Pons (tissue), 1 donor: ENCODE measurements at regions not wholly inside any gene's neighbourhood (a gene's known extent, or its start where the extent isn't known, plus 50 kb on each side); places are given as distances from the start of the nearest gene placed in this dataset.
"Not testable (repeated sequence)": the region's sequence is repeated elsewhere in the genome, so short reads cannot be mapped to it uniquely, and the experiment has no call there.

ENCODE experiments used
- DNase-seq: peaks from one replicate; pipeline ENCODE4 v3.0.0-alpha.2; 2016; ENCODE audit warnings: low spot score

DNA sequence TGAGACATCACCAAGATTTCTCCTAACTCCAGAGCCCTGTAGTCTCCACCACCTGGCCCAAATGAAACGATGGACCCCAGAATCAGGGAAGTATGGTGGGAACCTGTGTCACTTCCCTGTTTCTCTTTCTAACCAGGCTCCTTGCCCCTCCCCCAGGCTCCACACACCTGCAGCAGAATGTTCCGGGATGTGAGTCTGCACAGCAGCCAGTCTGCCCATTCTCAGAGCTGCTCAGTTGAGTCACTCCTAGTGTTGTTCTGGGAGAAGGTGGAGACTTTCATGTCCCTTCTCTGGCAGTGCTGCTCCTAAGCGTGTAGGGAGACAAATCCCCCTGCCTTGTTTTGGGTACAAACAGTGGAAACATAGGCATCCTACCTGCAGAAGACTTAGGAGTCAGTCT lies 76.0 kb upstream of the XPA start:
- DNase-seq = no peak

DNA sequence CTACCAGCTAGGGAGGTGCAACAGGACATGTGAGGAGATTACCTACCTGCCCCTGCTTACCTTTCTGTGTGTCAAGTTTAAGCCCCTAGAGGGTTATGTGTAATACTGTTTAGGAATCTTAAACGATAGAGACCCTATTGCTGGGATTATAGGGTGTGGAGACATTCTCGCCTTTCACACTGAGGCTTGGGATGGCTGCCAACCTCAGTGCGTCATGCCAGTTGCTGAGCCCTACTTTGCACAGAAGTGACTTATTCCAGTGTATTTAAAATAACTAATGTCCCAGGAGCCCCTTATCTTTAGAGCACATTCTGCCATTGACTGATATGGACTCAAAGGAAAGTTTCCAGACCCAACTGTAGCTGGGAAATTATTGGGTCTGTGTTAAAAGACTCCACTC lies 76.6 kb upstream of the XPA start:
- DNase-seq = no peak

DNA sequence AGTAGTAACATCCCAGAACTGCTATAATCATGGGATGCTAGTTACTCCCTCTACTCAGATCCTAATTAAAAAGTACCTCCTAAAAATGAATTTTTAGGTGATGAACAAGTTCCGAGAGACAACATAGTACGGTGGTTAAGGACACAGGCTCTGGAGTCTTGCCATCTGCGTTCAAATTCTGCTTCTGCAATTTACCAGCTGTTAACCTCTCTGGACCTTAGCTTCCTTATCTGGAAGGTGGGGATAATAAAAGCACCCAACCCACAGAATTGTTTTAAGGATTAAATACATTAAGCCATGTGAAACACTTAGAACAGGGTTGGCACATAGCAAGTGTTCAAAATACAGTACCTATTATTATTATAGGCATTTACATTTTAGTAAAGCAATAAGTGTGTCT lies 77.5 kb upstream of the XPA start:
- DNase-seq = no peak

DNA sequence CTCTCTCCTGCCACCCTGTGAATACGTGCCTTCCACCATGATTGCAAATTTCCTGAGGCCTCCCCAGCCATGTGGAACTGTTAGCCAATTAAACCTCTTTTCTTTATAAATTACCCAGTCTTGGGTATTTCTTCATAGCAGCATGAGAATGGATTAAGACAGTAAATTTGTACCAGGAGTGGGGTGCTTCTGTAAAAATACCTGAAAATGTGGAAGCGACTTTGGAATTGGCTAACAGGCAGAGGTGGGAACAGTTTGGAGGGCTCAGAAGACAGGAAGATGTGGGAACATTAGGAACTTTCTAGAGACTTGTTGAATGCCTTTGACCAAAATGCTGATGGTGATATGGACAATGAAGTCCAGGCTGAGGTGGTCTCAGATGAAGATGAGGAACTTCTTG lies 74.3 kb upstream of the FOXE1 start:
- not testable (repeated sequence) for DNase-seq

DNA sequence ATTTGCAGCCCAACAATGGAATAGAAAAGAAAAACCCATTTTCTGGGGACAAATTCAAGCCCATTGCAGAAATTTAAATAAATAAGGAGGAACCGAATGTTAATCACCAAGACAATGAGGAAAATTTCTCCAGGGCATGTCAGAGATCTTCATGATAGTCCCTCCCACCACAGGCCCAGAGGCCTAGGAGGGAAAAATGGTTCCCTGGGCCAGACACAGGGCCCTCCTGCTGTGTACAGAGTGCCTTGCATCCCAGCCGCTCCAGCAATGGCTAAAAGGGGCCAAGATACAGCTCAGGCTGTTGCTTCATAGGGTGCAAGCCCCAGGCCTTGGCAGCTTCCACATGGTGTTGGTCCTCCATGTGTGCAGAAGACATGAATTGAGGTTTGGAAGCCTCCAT lies 73.4 kb upstream of the FOXE1 start:
- DNase-seq = no peak

DNA sequence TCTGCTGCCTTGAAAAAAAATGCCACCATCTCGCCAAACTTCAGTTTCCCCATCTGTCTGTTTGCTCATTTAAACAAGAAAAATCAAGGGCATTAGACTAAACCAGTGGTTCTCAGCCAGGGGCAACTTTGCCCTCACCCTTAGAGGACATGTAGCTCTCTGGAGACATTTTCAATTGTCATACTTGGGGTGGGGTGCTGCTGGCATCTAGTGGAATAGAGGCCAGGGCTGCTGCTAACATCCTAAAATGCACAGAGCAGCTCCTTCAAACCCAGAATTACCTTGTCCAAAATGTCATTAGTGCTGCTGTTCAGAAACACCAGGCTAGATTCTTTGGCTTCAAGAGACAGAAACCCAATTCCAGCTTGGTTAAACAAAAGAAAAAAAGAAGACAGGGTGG lies 71.1 kb upstream of the FOXE1 start:
- no peak for DNase-seq

DNA sequence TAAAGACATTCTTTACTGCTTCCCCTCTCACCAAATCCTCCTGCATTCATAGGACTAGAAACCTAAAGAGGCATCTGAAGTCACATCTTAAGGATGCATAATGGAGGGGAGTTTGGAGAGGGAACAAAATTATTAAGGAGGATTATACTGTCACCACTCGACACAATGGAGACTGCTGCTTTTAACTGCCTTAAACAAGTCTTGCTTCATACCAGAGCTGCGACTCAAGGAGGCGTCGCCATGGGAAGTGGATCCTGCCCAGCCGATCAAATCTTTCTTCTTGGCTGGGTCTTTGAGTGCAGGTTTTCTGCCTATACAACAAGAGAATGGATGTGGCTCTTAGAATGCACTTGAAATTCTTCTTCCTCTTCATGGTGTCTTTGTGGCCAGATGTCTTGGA lies 66.7 kb upstream of the FOXE1 start:
- DNase-seq = no peak

DNA sequence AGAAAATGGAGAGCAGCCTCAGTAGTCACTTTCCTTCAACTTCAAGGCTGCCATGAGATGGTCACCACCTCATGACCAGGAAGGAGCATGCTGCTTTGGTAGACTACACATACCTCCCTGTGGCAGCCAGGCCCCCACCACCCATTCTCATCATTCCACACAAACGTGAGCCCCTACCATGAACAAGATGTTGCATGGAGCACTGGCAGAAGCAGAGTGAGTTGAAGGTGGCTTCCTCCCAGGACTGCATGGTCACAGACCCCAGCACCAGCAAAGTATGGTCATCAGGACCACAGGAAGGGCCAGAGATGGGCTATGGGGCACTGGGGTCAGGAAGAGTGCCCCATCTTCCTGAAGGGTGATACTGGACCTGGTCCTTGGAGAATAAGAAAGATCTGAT lies 65.5 kb upstream of the FOXE1 start:
- DNase-seq = no peak

DNA sequence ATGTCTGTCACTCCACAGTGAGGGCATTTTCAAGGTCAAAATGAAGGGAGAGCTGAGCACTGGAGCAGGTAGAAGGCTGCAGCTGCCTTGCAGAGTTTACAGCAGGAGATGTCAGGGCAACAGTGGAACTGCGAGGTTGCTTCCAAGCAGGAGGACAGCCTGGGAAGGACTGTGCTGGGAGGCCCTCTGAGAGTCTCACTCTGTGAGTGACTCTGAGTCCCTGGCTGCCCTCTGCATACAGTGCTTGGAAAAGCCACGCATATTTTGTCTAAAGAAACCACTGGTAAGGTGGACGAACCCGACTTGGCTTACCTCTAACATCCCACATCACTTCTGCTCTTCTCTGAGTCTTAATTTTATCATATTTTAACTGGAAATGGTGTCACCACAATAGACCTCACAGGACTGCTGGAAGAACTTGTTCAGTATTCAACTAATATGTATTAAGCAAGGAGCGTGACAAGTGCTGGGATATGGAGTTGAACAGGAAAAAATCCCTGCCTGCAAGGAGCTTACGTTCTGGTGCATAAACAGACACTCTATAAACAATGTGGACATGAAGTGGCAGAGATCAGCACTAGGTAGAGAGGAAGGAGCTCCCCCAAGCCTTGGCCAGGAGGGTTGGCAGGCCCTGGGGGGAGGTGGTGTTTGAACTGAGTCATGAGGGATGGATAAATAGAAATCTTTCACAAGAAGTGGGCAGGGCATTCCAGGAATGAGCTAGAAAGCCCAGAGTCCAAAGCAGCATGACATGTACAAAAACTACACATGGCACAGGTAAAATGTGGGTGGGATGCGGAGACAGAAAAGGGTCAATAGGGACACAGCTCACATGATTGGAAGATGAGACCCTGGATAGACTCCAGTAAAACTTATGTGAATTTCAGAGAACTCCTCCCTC lies 64.0 kb upstream of the FOXE1 start:
- DNase-seq = no peak

DNA sequence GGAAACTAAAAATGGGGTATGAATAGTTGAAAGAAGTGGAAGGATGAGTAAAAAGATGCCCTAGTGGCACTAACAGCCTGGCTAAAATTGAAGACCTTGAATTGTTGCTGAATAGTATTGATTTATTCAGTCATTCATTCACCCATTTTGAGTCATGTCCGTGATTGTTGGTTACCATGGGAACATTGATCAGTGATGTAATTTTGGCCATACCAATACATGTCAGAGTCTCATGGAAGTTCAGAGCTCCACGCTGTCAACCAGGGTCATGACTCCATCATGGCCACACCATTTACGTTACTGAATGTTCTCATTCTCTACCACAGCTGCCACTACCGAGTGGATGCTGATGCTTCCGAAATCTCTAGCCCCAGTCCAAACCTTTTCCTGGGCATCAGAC lies 62.5 kb upstream of the FOXE1 start:
- no peak for DNase-seq

DNA sequence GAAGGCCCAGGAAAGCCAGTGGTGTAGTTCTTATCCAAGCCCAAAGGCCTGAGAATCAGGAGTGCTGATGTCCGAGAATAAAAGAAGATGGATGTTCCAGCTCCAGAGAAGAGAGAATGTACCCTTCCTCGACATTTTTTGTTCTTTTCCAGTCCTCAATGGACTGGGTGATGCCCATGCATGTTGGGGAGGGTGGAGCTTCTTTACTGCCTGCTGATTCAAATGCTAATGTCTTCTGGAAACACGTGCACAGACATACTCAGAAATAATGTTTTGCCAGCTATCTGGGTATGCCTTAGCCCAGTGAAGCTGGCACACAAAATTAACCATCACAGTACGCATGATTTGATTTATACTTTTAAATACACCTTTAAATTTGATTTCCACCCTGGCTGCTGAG lies 61.5 kb upstream of the FOXE1 start:
- DNase-seq = no peak

DNA sequence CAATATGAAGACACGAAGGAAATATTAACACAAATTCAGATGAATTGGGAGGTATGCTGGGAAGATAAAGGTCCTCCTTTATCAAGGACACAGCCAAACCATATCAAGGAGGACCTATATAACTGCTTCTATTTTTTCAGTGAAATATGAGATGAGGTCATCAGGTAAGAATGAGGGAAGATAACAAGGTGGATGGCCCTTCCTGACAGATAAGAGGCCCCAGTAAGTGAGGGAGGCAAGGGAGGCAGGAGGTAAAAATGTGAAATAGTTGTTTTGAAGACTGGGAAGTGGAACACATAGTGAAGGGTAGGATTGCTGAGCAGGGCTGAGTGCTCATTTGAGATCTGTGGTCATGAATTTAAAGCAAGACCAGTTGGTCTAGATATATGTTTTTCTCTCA lies 60.0 kb upstream of the FOXE1 start:
- DNase-seq = no peak

DNA sequence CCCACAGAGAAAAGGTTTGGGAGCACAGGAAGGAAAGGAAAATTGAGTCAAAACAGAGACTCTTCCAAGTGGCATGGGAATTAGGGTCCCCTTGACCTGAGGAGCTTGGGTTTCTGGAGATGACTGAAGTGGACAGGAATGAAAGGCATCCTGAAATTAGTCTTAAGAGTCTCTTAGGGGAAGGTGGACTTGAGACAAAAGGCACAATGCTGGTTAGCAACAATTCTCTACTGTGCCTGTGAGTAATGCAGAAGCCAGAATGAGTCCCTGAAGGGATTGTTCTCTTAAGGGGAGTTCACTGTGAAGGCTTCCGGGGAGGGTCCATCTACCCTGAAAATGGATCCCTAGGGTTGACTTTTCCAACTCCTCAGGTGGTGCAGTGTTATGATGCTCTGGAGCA lies 58.4 kb upstream of the FOXE1 start:
- DNase-seq = no peak

DNA sequence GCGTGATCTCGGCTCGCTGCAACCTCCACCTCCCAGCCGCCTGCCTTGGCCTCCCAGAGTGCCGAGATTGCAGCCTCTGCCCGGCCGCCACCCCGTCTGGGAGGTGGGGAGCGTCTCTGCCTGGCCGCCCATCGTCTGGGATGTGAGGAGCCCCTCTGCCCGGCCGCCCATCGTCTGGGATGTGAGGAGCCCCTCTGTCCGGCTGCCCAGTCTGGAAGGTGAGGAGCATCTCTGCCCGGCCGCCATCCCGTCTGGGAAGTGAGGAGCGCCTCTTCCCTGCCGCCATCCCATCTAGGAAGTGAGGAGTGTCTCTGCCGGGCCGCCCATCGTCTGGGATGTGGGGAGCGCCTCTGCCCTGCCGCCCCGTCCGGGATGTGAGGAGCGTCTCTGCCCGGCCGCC lies 56.9 kb upstream of the FOXE1 start:
- not testable (repeated sequence) for DNase-seq

DNA sequence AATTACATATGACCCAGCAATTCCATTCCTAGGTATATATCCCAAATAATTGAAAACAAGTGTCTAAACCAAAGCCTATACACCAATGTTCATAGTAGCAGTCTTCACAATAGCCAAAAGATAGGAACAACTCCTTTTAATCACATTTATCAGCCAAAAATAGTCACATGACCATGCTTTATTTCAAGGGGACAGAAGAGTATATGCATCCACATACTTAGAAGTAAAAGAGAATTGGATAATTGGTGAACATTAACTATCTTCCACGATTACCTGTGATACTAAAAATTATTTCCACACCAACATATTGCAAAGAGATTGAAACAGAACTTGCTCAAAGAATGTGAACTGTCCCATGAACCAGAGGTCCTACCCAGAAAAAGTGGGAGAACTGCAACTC lies 51.8 kb upstream of the FOXE1 start:
- no peak for DNase-seq

DNA sequence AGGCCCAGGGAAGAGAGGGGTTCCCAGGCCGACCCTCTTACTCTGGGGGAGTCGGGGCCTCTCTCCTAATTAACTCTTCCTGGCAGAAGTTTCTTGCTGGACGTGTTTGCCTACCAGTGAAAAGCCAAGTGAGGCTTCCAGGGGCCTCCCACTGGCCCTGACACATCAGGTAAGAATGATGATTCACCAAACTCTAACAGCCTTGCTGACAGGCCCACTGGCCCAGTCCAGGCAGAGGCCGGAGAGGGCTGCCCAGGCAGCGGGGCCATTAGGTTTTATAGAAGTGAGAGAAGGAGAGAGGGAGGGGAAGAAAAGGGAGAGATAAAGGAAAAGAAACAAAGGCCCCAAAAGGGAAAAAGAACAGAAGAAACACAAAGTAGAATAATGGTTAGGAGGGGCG lies 50.8 kb upstream of the FOXE1 start:
- DNase-seq = no peak

DNA sequence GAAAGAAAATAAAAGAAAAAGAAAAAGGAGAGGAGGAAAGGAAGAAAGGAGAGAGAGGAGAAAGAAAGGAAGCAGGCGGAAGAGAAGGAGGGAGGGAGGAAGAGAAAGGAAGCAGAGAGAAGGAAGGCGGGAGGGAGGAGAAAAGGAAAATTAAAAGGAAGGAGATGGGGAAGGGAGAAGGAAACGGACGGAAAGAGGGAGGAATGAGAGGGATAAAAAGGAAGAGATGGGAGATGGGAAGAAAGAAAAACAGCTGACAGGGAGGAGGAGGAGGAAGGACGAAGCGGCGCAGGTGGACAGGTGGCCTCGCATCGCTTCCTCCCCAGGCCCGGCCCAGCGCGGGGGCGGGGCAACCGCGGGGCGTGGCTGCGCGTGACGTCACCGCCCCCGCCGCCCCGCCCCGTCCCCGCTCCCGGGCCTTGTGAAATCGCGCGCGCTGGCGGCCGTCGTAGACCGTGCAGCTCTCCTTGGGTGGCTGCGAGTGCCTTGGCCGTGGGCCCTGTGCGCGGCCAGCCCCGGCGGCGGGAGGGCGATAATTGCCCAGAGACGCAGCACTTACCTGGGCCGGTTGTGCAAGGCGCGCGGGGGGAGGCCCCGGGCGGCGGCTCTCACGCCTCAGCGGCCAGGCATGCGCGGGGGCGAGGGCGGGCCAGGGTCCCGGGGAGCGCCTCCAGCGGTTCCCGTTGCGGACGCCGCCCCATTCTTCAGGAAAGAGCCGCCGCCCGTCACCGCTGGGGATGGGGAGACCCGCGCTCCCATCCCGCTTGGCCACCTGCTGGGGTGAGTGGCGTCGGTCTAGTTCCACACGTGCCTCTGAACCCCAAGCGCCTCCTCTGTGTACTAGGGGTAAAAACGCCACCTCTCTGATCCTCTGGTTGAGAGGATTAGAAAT lies 49.6 kb upstream of the FOXE1 start:
- peak; percentile 57 for DNase-seq
